ENCODE measurements at regions not wholly inside any gene's neighbourhood (a gene's known extent, or its start where the extent isn't known, plus 50 kb on each side); places are given as distances from the start of the nearest gene placed in this dataset.

GRCh38 chr3:118781839-118782238, 252.8 kb downstream of the IGSF11 start:
- TF ChIP-seq ZNF8 (CRISPR knock-in tag; IDR thresholded peaks at IDR 0.05) = no peak
- TF ChIP-seq PATZ1 (CRISPR knock-in tag; IDR thresholded peaks at IDR 0.05; ENCODE audit: borderline replicate concordance) = no peak
- no peak for TF ChIP-seq GLIS3 (CRISPR knock-in tag; IDR thresholded peaks at IDR 0.05)

Data from SK-N-SH treated with all-trans-retinoic acid at 6 μM for 48 hours (cell line).